ENCODE measurements at regions not wholly inside any gene's neighbourhood (a gene's known extent, or its start where the extent isn't known, plus 50 kb on each side); places are given as distances from the start of the nearest gene placed in this dataset.

DNA sequence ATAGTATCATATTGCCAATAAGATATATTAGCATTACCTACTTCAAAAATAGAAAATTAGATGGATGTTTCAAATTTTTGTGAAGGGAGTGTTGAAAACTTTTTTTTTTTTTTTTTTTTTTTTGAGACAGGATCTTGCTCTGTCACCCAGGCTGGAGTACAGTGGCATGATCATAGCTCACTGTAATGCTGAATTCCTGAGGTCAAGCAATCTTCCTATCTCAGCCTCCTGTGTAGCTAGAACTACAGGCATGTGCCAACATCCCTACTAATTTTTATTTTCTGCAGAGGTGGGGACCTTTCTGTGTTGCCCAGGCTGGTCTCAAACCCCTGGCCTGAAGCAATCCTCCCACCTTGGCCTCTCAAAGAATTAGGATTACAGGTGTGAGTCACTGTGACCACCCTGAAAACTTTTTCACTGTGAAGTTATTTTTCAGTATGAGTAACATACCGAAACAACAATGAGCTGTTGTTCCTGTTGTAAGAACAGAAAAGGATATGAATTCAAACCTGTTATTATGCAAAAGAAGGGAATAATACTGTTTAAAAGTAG is 266.9 kb downstream of the NEBL start:
- H3K9me3 ChIP-seq (ENCODE audit: low read depth, low read length) = no peaks in the 10 kb centered on the region
- no peak for TF ChIP-seq POLR2AphosphoS5 (IDR thresholded peaks at IDR 0.05; ENCODE audit: borderline replicate concordance, low read depth, low read length)
- no peak for TF ChIP-seq FOXP2 (optimal IDR thresholded peaks at IDR 0.05; ENCODE audit: control extremely low read depth, extremely low read length, insufficient read depth)
- no peak for TF ChIP-seq EZH2 (IDR thresholded peaks at IDR 0.05)
- H3K9ac ChIP-seq (ENCODE audit: insufficient read length) = no peak overlapping the region
- no peak overlapping the region for H3K27ac ChIP-seq
- DNase-seq (ENCODE audit: low read depth, low spot score) = no peak
- no peak overlapping the region for H3K4me3 ChIP-seq
- no peaks in the 10 kb centered on the region for H3K36me3 ChIP-seq (ENCODE audit: insufficient read depth, low read length)

DNA sequence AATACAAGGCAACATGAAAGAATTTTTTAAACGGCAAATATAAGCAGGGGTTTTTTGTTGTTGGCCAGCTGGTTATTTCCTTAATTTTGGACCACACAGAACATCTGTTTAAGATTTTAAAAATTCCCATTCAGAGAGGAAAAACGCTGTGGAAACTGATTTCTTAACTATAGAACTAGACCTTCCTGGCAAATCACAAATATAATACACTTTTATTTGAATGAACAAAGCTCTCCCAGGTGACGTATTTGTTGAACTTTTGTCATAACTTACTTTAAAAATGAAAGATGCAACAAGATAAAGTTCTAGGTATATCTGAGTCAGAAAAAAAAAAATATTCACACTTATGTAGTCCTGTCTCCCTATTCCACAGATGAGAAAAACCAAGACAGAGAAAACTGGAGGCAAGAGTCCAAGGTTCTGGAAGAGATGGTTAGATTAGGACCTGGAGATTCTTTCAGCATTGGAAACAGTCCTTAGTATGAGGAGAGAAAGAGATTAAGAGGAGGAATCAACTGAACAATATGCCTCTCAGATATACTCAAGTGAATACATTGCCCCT is 269.1 kb downstream of the NEBL start:
- no peak overlapping the region for H3K9ac ChIP-seq (ENCODE audit: insufficient read length)
- no peak overlapping the region for H3K4me3 ChIP-seq
- no peak for TF ChIP-seq EZH2 (IDR thresholded peaks at IDR 0.05)
- TF ChIP-seq FOXP2 (optimal IDR thresholded peaks at IDR 0.05; ENCODE audit: control extremely low read depth, extremely low read length, insufficient read depth) = no peak
- no peak for TF ChIP-seq POLR2AphosphoS5 (IDR thresholded peaks at IDR 0.05; ENCODE audit: borderline replicate concordance, low read depth, low read length)
- H3K36me3 ChIP-seq (ENCODE audit: insufficient read depth, low read length) = no peaks in the 10 kb centered on the region
- DNase-seq (ENCODE audit: low read depth, low spot score) = no peak
- H3K27ac ChIP-seq = no peak overlapping the region
- H3K9me3 ChIP-seq (ENCODE audit: low read depth, low read length) = no peaks in the 10 kb centered on the region

DNA sequence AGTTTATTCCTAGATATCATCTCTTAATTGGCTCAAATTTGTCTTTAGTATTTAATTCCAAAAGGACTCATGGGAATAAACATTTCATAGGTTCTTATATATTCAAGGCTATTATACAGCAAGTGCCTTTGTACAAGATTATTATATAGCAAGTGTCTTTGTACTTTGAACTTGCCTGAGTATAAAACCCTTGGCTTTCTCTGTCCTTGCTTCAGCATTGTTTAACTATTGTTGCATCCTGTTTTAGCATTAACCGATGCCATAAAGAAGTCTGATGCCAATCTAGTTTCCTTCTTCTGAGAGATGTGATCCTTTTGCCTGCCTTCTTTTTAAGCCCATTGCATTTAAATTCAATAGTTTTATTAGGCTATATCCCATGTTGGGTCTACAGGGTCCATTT is 270.0 kb downstream of the NEBL start:
- Histone ChIP-seq H3K4me3 (no peak overlapping the region), H3K9ac (ENCODE audit: insufficient read length) (no peak overlapping the region), H3K27ac (no peak overlapping the region), H3K9me3 (ENCODE audit: low read depth, low read length) (no peaks in the 10 kb centered on the region), H3K36me3 (ENCODE audit: insufficient read depth, low read length) (no peaks in the 10 kb centered on the region)
- TF ChIP-seq POLR2AphosphoS5 (IDR thresholded peaks at IDR 0.05; ENCODE audit: borderline replicate concordance, low read depth, low read length) (no peak), EZH2 (IDR thresholded peaks at IDR 0.05) (no peak), FOXP2 (optimal IDR thresholded peaks at IDR 0.05; ENCODE audit: control extremely low read depth, extremely low read length, insufficient read depth) (no peak)
- DNase-seq (ENCODE audit: low read depth, low spot score) = no peak

DNA sequence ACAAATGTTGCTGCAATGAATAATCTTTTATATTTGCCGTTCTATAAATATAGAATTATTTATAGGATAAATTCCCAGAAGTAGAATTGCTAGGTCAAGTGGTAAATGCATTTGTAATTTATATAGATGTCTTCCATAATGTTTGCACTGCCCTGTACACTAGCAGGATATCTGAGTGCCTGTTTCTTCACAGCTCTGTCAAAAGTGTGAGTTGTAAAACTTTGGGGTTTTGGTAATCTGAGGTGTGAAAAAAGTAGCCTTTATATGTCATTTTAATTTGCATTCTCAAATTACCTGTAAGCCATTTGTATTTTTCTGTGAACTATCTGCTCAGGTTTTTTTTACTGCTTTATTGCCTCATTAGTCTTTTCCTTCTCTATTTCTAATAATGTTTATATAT is 271.2 kb downstream of the NEBL start:
- H3K9me3 ChIP-seq (ENCODE audit: low read depth, low read length) = no peaks in the 10 kb centered on the region
- no peak for TF ChIP-seq POLR2AphosphoS5 (IDR thresholded peaks at IDR 0.05; ENCODE audit: borderline replicate concordance, low read depth, low read length)
- no peak for TF ChIP-seq EZH2 (IDR thresholded peaks at IDR 0.05)
- TF ChIP-seq FOXP2 (optimal IDR thresholded peaks at IDR 0.05; ENCODE audit: control extremely low read depth, extremely low read length, insufficient read depth) = no peak
- no peak overlapping the region for H3K27ac ChIP-seq
- H3K36me3 ChIP-seq (ENCODE audit: insufficient read depth, low read length) = no peaks in the 10 kb centered on the region
- H3K9ac ChIP-seq (ENCODE audit: insufficient read length) = no peak overlapping the region
- no peak for DNase-seq (ENCODE audit: low read depth, low spot score)
- no peak overlapping the region for H3K4me3 ChIP-seq

DNA sequence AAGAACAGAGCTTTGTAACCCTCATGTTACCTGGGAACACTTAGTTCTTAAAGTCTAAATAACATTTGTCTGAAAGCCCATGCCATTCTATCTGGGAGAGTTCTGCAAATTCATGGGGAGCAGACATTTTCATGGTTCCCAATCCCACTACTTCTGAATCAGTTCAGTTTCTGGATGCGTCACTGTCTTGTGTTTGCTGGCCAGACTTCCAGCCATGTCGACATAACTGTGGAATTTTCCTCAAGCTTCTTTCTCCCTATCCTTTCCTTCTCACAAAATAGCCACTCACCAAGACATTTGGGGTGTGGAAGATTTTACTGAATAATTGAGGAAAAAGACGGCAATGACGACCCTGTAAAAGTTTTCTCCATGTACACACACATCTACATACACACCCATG is 272.5 kb downstream of the NEBL start:
- Histone ChIP-seq H3K9me3 (ENCODE audit: low read depth, low read length) (no peaks in the 10 kb centered on the region), H3K36me3 (ENCODE audit: insufficient read depth, low read length) (no peaks in the 10 kb centered on the region), H3K9ac (ENCODE audit: insufficient read length) (no peak overlapping the region), H3K27ac (no peak overlapping the region), H3K4me3 (no peak overlapping the region)
- no peak for DNase-seq (ENCODE audit: low read depth, low spot score)
- TF ChIP-seq POLR2AphosphoS5 (IDR thresholded peaks at IDR 0.05; ENCODE audit: borderline replicate concordance, low read depth, low read length) = no peak
- no peak for TF ChIP-seq EZH2 (IDR thresholded peaks at IDR 0.05)
- no peak for TF ChIP-seq FOXP2 (optimal IDR thresholded peaks at IDR 0.05; ENCODE audit: control extremely low read depth, extremely low read length, insufficient read depth)

DNA sequence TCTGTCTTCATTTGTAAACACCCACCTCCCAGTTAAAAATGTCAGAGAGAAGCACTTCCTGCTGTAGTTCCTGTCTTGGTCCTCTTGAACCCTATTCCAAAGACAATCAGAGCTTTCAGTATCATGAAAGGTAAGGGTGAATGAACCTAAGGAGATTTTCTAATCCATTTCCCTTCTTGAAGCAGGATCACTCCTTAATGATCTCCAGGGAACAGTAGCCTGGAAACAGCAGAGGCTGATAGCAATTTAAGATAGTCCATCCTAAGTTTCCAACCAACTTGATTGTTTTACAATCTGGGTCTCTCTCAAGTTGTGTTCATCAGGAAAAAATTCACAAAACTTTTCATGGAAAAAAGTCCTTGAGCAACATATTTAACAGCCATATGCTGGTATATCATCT is 273.6 kb downstream of the NEBL start:
- no peak for DNase-seq (ENCODE audit: low read depth, low spot score)
- Histone ChIP-seq H3K36me3 (ENCODE audit: insufficient read depth, low read length) (no peaks in the 10 kb centered on the region), H3K4me3 (peak overlapping the region; percentile 61), H3K27ac (peak overlapping the region; percentile 75), H3K9ac (ENCODE audit: insufficient read length) (no peak overlapping the region), H3K9me3 (ENCODE audit: low read depth, low read length) (no peaks in the 10 kb centered on the region)
- TF ChIP-seq FOXP2 (optimal IDR thresholded peaks at IDR 0.05; ENCODE audit: control extremely low read depth, extremely low read length, insufficient read depth) (no peak), EZH2 (IDR thresholded peaks at IDR 0.05) (no peak), POLR2AphosphoS5 (IDR thresholded peaks at IDR 0.05; ENCODE audit: borderline replicate concordance, low read depth, low read length) (no peak)

DNA sequence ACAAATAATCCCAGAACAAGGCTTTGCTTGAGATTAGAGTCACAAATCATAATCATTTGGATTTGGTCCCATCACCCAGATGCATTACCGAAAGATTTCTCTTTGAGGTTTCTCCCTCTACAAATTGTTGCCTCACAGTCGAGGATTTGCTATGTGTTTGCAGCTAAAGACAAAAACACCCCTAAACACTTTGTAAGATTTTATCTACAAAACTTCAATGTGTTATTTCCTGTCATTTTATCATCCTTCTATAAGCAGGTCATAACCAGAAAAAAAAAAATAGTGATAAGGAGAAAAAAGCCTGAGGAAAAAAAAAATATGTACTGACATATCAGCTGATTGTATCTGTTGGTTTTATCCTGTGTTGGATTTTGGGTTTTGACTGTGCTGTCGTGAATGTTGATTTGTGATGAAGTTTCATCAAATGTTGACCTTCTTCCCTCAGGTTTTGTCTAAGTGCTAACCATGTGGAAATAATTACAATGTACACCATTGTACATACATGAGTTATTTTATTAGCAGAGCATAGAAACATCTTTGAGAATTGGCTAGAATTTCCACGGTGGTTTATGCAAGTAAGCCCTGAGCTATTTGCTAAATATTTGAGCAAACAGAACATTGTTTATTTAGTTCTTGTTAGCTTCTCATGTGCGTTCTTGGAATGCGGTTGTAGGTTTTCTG is 274.4 kb downstream of the NEBL start:
- Histone ChIP-seq H3K4me3 (peak overlapping the region; percentile 61), H3K36me3 (ENCODE audit: insufficient read depth, low read length) (no peaks in the 10 kb centered on the region), H3K9me3 (ENCODE audit: low read depth, low read length) (no peaks in the 10 kb centered on the region), H3K9ac (ENCODE audit: insufficient read length) (no peak overlapping the region), H3K27ac (peak overlapping the region; percentile 75)
- no peak for TF ChIP-seq POLR2AphosphoS5 (IDR thresholded peaks at IDR 0.05; ENCODE audit: borderline replicate concordance, low read depth, low read length)
- no peak for TF ChIP-seq FOXP2 (optimal IDR thresholded peaks at IDR 0.05; ENCODE audit: control extremely low read depth, extremely low read length, insufficient read depth)
- no peak for TF ChIP-seq EZH2 (IDR thresholded peaks at IDR 0.05)
- peak; percentile 28 for DNase-seq (ENCODE audit: low read depth, low spot score)

DNA sequence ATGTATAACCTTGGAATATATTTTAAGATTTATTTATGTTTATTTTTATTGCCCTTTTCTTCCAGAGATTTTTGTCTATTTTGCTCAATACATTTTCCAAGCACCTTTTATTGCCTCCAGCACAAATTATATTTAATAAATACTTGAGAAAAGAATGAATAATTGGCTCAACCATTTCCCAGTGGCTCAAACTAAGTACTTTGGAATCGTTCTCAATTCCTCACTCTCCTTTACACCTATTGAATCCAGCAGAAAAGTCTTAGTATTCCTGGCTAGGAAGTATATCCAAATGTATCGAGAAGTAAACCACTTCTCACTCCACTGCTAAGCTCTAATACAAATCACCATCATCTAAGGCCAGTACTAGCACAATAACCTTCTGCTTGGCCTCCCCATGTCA is 276.1 kb downstream of the NEBL start:
- H3K4me3 ChIP-seq = no peak overlapping the region
- TF ChIP-seq FOXP2 (optimal IDR thresholded peaks at IDR 0.05; ENCODE audit: control extremely low read depth, extremely low read length, insufficient read depth) = no peak
- no peak for TF ChIP-seq EZH2 (IDR thresholded peaks at IDR 0.05)
- TF ChIP-seq POLR2AphosphoS5 (IDR thresholded peaks at IDR 0.05; ENCODE audit: borderline replicate concordance, low read depth, low read length) = no peak
- H3K9ac ChIP-seq (ENCODE audit: insufficient read length) = no peak overlapping the region
- no peak for DNase-seq (ENCODE audit: low read depth, low spot score)
- no peaks in the 10 kb centered on the region for H3K9me3 ChIP-seq (ENCODE audit: low read depth, low read length)
- no peak overlapping the region for H3K27ac ChIP-seq
- H3K36me3 ChIP-seq (ENCODE audit: insufficient read depth, low read length) = no peaks in the 10 kb centered on the region
